ENCODE measurements at regions not wholly inside any gene's neighbourhood (a gene's known extent, or its start where the extent isn't known, plus 50 kb on each side); places are given as distances from the start of the nearest gene placed in this dataset.

GRCh38 chr1:65490231-65491009 is 70.0 kb downstream of the LEPR start:
- dilution Hi-C loops (cut with MboI; ENCODE audit: extremely low pct_ligation_motif_present, low sequenced_read_pairs), result no loop called here
- H3K4me3 ChIP-seq (ENCODE audit: control insufficient read depth in 2 of 3, extremely low read depth in 1 of 3, insufficient read depth in 2 of 3, low read depth in 1 of 3, low read length in 3 of 3), result no peak overlapping the region
- TF ChIP-seq EZH2 (IDR thresholded peaks at IDR 0.05; ENCODE audit: low read length), result no peak
- no peak for TF ChIP-seq CTCF (optimal IDR thresholded peaks at IDR 0.05 in 1 of 3, IDR thresholded peaks at IDR 0.05 in 1 of 3, conservative IDR thresholded peaks at IDR 0.05 in 1 of 3; ENCODE audit: extremely low read depth in 1 of 3, insufficient read depth in 2 of 3, low read length in 3 of 3)
- H3K27ac ChIP-seq (ENCODE audit: control insufficient read depth, insufficient read depth, low read length), result no peak overlapping the region
- no peaks in the 10 kb centered on the region for H3K9me3 ChIP-seq (ENCODE audit: control insufficient read depth, low read depth, low read length)
- FAIRE-seq (no peak), DNase-seq (ENCODE audit: low read depth, low spot score) (no peak)
- H3K9ac ChIP-seq (ENCODE audit: control insufficient read depth, extremely low read depth, insufficient read depth, low read length), result no peak overlapping the region
- no peaks in the 10 kb centered on the region for H3K27me3 ChIP-seq (ENCODE audit: control insufficient read depth, extremely low read depth, insufficient read depth, low read length)
- no peaks in the 10 kb centered on the region for H3K36me3 ChIP-seq (ENCODE audit: control insufficient read depth in 2 of 2, extremely low read depth in 1 of 2, insufficient read depth in 2 of 2, low read length in 2 of 2)
- H2AFZ ChIP-seq (ENCODE audit: control insufficient read depth, low read length), result no peak overlapping the region
- no peaks in the 10 kb centered on the region for H4K20me1 ChIP-seq (ENCODE audit: control insufficient read depth, extremely low read depth, insufficient read depth, low read length)
- no peaks in the 10 kb centered on the region for H3K4me1 ChIP-seq (ENCODE audit: control insufficient read depth, extremely low read depth, insufficient read depth, low read length)
- H3K79me2 ChIP-seq (ENCODE audit: control insufficient read depth, insufficient read depth, low read length), result no peaks in the 10 kb centered on the region
- no peak overlapping the region for H3K4me2 ChIP-seq (ENCODE audit: control insufficient read depth, extremely low read depth, insufficient read depth, low read depth, low read length)
- no peaks in the 10 kb centered on the region for H3K9me1 ChIP-seq (ENCODE audit: control insufficient read depth, extremely low read depth, insufficient read depth, low read length)

- no peak overlapping the region for H2AFZ ChIP-seq (ENCODE audit: control insufficient read depth, low read length)
- dilution Hi-C loops (cut with MboI; ENCODE audit: extremely low pct_ligation_motif_present, low sequenced_read_pairs), result no loop called here
- H3K36me3 ChIP-seq (ENCODE audit: control insufficient read depth in 2 of 2, extremely low read depth in 1 of 2, insufficient read depth in 2 of 2, low read length in 2 of 2), result no peaks in the 10 kb centered on the region
- FAIRE-seq, result no peak
- H3K9me1 ChIP-seq (ENCODE audit: control insufficient read depth, extremely low read depth, insufficient read depth, low read length), result no peaks in the 10 kb centered on the region
- no peaks in the 10 kb centered on the region for H3K27me3 ChIP-seq (ENCODE audit: control insufficient read depth, extremely low read depth, insufficient read depth, low read length)
- no peaks in the 10 kb centered on the region for H3K79me2 ChIP-seq (ENCODE audit: control insufficient read depth, insufficient read depth, low read length)
- no peak overlapping the region for H3K4me3 ChIP-seq (ENCODE audit: control insufficient read depth in 2 of 3, extremely low read depth in 1 of 3, insufficient read depth in 2 of 3, low read depth in 1 of 3, low read length in 3 of 3)
- no peak overlapping the region for H3K27ac ChIP-seq (ENCODE audit: control insufficient read depth, insufficient read depth, low read length)
- no peaks in the 10 kb centered on the region for H4K20me1 ChIP-seq (ENCODE audit: control insufficient read depth, extremely low read depth, insufficient read depth, low read length)
- no peaks in the 10 kb centered on the region for H3K9me3 ChIP-seq (ENCODE audit: control insufficient read depth, low read depth, low read length)
- no peak overlapping the region for H3K9ac ChIP-seq (ENCODE audit: control insufficient read depth, extremely low read depth, insufficient read depth, low read length)
- TF ChIP-seq EZH2 (IDR thresholded peaks at IDR 0.05; ENCODE audit: low read length), result no peak
- TF ChIP-seq CTCF (optimal IDR thresholded peaks at IDR 0.05 in 1 of 3, IDR thresholded peaks at IDR 0.05 in 1 of 3, conservative IDR thresholded peaks at IDR 0.05 in 1 of 3; ENCODE audit: extremely low read depth in 1 of 3, insufficient read depth in 2 of 3, low read length in 3 of 3), result no peak
- no peak for DNase-seq (ENCODE audit: low read depth, low spot score)
- no peaks in the 10 kb centered on the region for H3K4me1 ChIP-seq (ENCODE audit: control insufficient read depth, extremely low read depth, insufficient read depth, low read length)
- H3K4me2 ChIP-seq (ENCODE audit: control insufficient read depth, extremely low read depth, insufficient read depth, low read depth, low read length), result no peak overlapping the region
Observed at GRCh38 chr1:65491472-65491871, 71.0 kb downstream of the LEPR start.
